Hepatocyte (in vitro differentiated cells): ENCODE measurements at regions not wholly inside any gene's neighbourhood (a gene's known extent, or its start where the extent isn't known, plus 50 kb on each side); places are given as distances from the start of the nearest gene placed in this dataset.

Experiments used
- EZH2 ChIP-seq: fragments of 200-600 bp; sonication (generic); IDR thresholded peaks from 2 replicates; pipeline ENCODE4 v1.6.1; 2016; ENCODE audit warnings: antibody characterized with exemption, mild to moderate bottlenecking, borderline replicate concordance
- TF ChIP-seq, protein P1 (sequence below): fragments of 200-600 bp; sonication (generic); IDR thresholded peaks from 2 replicates; pipeline ENCODE4 v1.5.1; 2016; ENCODE audit warnings: antibody characterized with exemption, mild to moderate bottlenecking; ENCODE audit not compliant: poor library complexity

DNA sequence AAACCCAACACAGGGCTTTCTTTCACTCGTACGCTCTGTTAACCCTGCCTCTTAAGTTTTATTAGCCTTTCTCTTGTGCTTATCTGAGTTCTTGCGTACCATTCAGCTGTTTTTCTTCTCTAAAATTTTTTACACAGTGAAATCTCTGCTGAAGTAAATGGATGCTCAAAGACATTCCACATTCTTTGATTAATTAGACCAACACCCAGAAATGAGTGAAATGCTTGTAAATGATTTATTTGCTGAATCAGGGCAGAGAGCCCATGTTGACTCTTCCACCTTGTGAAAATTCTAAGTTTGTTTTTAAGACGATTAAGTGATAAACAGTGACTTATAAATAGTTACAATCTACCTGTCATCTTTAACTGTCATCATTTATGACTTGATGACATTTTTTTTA lies 156.7 kb downstream of the ACTL8 start:
- TF ChIP-seq, protein P1, sequence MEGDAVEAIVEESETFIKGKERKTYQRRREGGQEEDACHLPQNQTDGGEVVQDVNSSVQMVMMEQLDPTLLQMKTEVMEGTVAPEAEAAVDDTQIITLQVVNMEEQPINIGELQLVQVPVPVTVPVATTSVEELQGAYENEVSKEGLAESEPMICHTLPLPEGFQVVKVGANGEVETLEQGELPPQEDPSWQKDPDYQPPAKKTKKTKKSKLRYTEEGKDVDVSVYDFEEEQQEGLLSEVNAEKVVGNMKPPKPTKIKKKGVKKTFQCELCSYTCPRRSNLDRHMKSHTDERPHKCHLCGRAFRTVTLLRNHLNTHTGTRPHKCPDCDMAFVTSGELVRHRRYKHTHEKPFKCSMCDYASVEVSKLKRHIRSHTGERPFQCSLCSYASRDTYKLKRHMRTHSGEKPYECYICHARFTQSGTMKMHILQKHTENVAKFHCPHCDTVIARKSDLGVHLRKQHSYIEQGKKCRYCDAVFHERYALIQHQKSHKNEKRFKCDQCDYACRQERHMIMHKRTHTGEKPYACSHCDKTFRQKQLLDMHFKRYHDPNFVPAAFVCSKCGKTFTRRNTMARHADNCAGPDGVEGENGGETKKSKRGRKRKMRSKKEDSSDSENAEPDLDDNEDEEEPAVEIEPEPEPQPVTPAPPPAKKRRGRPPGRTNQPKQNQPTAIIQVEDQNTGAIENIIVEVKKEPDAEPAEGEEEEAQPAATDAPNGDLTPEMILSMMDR: no peak
- TF ChIP-seq EZH2: no peak
